Kidney epithelial cell (primary cell): ENCODE measurements at regions not wholly inside any gene's neighbourhood (a gene's known extent, or its start where the extent isn't known, plus 50 kb on each side); places are given as distances from the start of the nearest gene placed in this dataset.

Experiments used
- DNase-seq: peaks from one replicate; pipeline ENCODE4 v3.0.0-alpha.2; 2010; ENCODE audit warnings: low read depth
- H3K27me3 ChIP-seq: 2 replicates; pipeline ENCODE4 v1.6.0; 2011; ENCODE audit warnings: low read length; ENCODE audit not compliant: control insufficient read depth, insufficient read depth
- H3K36me3 ChIP-seq: 2 replicates; pipeline ENCODE4 v1.5.1; 2011; ENCODE audit warnings: low read length; ENCODE audit not compliant: control insufficient read depth, insufficient read depth
- H3K4me3 ChIP-seq: 2 replicates; pipeline ENCODE4 v1.5.1; 2011; ENCODE audit warnings: low read depth, mild to moderate bottlenecking, control low read depth, low read length
- CTCF ChIP-seq: IDR thresholded peaks from 2 replicates; pipeline ENCODE4 v1.5.1; 2011; ENCODE audit warnings: mild to moderate bottlenecking, moderate library complexity, low read length, control low read depth, inconsistent platforms; ENCODE audit not compliant: insufficient read depth, poor library complexity, severe bottlenecking

- H3K4me3 ChIP-seq: no peak overlapping the region
- H3K27me3 ChIP-seq: no peaks in the 10 kb centered on the region
- DNase-seq: no peak
- TF ChIP-seq CTCF: no peak
- H3K36me3 ChIP-seq: no peaks in the 10 kb centered on the region
Measured at GRCh38 chr6:113362301-113363047, 494.7 kb upstream of the MARCKS start.

- TF ChIP-seq CTCF: no peak
- no peak overlapping the region for H3K4me3 ChIP-seq
- DNase-seq: no peak
- no peaks in the 10 kb centered on the region for H3K27me3 ChIP-seq
- H3K36me3 ChIP-seq: no peaks in the 10 kb centered on the region
Measured at GRCh38 chr6:113363048-113363798, 493.9 kb upstream of the MARCKS start.

- Histone ChIP-seq H3K27me3 (no peaks in the 10 kb centered on the region), H3K36me3 (no peaks in the 10 kb centered on the region), H3K4me3 (no peak overlapping the region)
- no peak for TF ChIP-seq CTCF
- no peak for DNase-seq
Measured at GRCh38 chr6:113363866-113364265, 493.3 kb upstream of the MARCKS start.

- Histone ChIP-seq H3K36me3 (no peaks in the 10 kb centered on the region), H3K4me3 (no peak overlapping the region), H3K27me3 (no peaks in the 10 kb centered on the region)
- no peak for TF ChIP-seq CTCF
- DNase-seq: no peak
Measured at GRCh38 chr6:113364766-113365165, 492.4 kb upstream of the MARCKS start.

GRCh38 chr6:113365191-113365590 lies 492.0 kb upstream of the MARCKS start:
- no peak for TF ChIP-seq CTCF
- no peak overlapping the region for H3K4me3 ChIP-seq
- no peaks in the 10 kb centered on the region for H3K36me3 ChIP-seq
- DNase-seq: no peak
- no peaks in the 10 kb centered on the region for H3K27me3 ChIP-seq
